WTC11 (cell line): ENCODE measurements at regions not wholly inside any gene's neighbourhood (a gene's known extent, or its start where the extent isn't known, plus 50 kb on each side); places are given as distances from the start of the nearest gene placed in this dataset.
"Not testable (repeated sequence)": the region's sequence is repeated elsewhere in the genome, so short reads cannot be mapped to it uniquely, and the experiment has no call there.

ENCODE experiments used
- ATAC-seq: fragments of 200-7000 bp; cut with Tn5 transposase; 2 replicates; pipeline ENCODE4 v1.10.0; 2021; ENCODE audit warnings: mild to moderate bottlenecking, moderate library complexity
- CTCF ChIA-PET: fragments of 300-600 bp; sonication (Branson Sonifier 250); formaldehyde crosslinking; loops from one replicate; lab custom pipeline; 2021; ENCODE audit warnings: antibody characterized with exemption; lab: Charles Lee
- POLR2A ChIA-PET: fragments of 350-600 bp; sonication (Branson Sonifier 250); formaldehyde crosslinking; loops from one replicate; lab custom pipeline; 2021; ENCODE audit warnings: antibody characterized with exemption; lab: Charles Lee
- DNase-seq: peaks from one replicate; pipeline ENCODE4 v3.0.0; 2021; ENCODE audit warnings: low spot score
- H3K27ac Mint-ChIP-seq: 2 replicates; pipeline ENCODE4 v1.8.0; 2021; ENCODE audit warnings: mixed read lengths
- H3K27me3 Mint-ChIP-seq: 2 replicates; pipeline ENCODE4 v1.8.0; 2021; ENCODE audit warnings: low read depth, mild to moderate bottlenecking, moderate library complexity, mixed read lengths
- H3K36me3 Mint-ChIP-seq: 2 replicates; pipeline ENCODE4 v1.8.0; 2021; ENCODE audit warnings: mixed read lengths
- H3K4me1 Mint-ChIP-seq: 2 replicates; pipeline ENCODE4 v1.8.0; 2022; ENCODE audit warnings: mixed read lengths
- H3K4me3 Mint-ChIP-seq: 2 replicates; pipeline ENCODE4 v1.8.0; 2021; ENCODE audit warnings: mild to moderate bottlenecking, moderate library complexity, mixed read lengths
- H3K9me3 Mint-ChIP-seq: 2 replicates; pipeline ENCODE4 v1.8.0; 2021; ENCODE audit warnings: mixed read lengths
- CTCF ChIP-seq: fragments of 200-600 bp; IDR thresholded peaks from 2 replicates; pipeline ENCODE4 v1.8.0; 2022; ENCODE audit warnings: antibody characterized with exemption
- FOXK1 ChIP-seq: sonication (generic); formaldehyde crosslinking; IDR thresholded peaks from 2 replicates; pipeline ENCODE4 v1.8.0; 2022; ENCODE audit warnings: mild to moderate bottlenecking, moderate library complexity, missing genetic modification reagents
- IRF2 ChIP-seq: sonication (generic); formaldehyde crosslinking; IDR thresholded peaks from 2 replicates; pipeline ENCODE4 v1.8.0; 2022; ENCODE audit warnings: low read depth, missing genetic modification reagents, borderline replicate concordance
- KAT7 ChIP-seq: sonication (generic); formaldehyde crosslinking; IDR thresholded peaks from 2 replicates; pipeline ENCODE4 v1.8.1; 2023; ENCODE audit warnings: missing genetic modification reagents, mild to moderate bottlenecking, borderline replicate concordance
- NR2C2 ChIP-seq: sonication (generic); formaldehyde crosslinking; IDR thresholded peaks from 2 replicates; pipeline ENCODE4 v1.8.0; 2022; ENCODE audit warnings: mild to moderate bottlenecking, missing genetic modification reagents
- SMAD4 ChIP-seq: sonication (generic); formaldehyde crosslinking; IDR thresholded peaks from 2 replicates; pipeline ENCODE4 v1.8.0; 2022; ENCODE audit warnings: mild to moderate bottlenecking, missing genetic modification reagents
- USF1 ChIP-seq: sonication (generic); formaldehyde crosslinking; IDR thresholded peaks from 2 replicates; pipeline ENCODE4 v1.8.0; 2022; ENCODE audit warnings: mild to moderate bottlenecking, missing genetic modification reagents
- TF ChIP-seq, protein P1 (sequence below): sonication (generic); formaldehyde crosslinking; IDR thresholded peaks from 2 replicates; pipeline ENCODE4 v1.8.1; 2022; ENCODE audit warnings: missing genetic modification reagents, borderline replicate concordance
- TF ChIP-seq, protein P2 (sequence below): sonication (generic); formaldehyde crosslinking; IDR thresholded peaks from 2 replicates; pipeline ENCODE4 v1.8.1; 2023; ENCODE audit warnings: mild to moderate bottlenecking, missing genetic modification reagents, borderline replicate concordance
- TF ChIP-seq, protein P3 (sequence below): sonication (generic); formaldehyde crosslinking; IDR thresholded peaks from 2 replicates; pipeline ENCODE4 v1.8.0; 2022; ENCODE audit warnings: mild to moderate bottlenecking, missing genetic modification reagents
- TF ChIP-seq, protein P4 (sequence below): sonication (generic); formaldehyde crosslinking; IDR thresholded peaks from 2 replicates; pipeline ENCODE4 v1.8.0; 2023; ENCODE audit warnings: missing genetic modification reagents, mild to moderate bottlenecking, borderline replicate concordance
- TF ChIP-seq, protein P5 (sequence below): sonication (generic); formaldehyde crosslinking; IDR thresholded peaks from 2 replicates; pipeline ENCODE4 v1.8.0; 2023; ENCODE audit warnings: missing genetic modification reagents

DNA sequence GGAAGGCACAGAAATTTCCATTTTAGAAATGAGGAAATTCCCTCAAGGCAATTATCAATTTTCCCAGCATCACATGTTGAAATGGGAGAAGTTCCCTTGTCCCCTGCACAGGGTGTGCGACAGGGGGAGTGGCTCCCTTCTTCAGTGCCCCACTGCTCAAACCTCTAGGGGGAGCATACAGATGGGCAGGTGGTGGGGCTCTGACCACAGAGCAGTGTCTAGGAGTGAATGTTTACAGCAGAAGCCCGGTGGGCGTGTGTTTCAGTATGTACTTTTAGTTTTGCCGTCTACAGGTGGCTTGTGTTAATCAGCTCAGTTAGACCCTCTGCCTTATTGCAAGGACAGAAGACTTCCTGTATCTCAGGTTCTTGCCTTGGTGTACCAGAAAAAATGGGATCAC lies 493.7 kb upstream of the PLXNA2 start:
- H3K27me3 Mint-ChIP-seq: no peaks in the 10 kb centered on the region
- H3K4me3 Mint-ChIP-seq: no peak overlapping the region
- TF ChIP-seq NR2C2: no peak
- no peak for TF ChIP-seq IRF2
- TF ChIP-seq, protein P1, sequence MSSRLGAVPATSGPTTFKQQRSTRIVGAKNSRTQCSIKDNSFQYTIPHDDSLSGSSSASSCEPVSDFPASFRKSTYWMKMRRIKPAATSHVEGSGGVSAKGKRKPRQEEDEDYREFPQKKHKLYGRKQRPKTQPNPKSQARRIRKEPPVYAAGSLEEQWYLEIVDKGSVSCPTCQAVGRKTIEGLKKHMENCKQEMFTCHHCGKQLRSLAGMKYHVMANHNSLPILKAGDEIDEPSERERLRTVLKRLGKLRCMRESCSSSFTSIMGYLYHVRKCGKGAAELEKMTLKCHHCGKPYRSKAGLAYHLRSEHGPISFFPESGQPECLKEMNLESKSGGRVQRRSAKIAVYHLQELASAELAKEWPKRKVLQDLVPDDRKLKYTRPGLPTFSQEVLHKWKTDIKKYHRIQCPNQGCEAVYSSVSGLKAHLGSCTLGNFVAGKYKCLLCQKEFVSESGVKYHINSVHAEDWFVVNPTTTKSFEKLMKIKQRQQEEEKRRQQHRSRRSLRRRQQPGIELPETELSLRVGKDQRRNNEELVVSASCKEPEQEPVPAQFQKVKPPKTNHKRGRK (CRISPR knock-in tag): no peak
- H3K4me1 Mint-ChIP-seq: no peaks in the 10 kb centered on the region
- peaks cover 11% of the 10 kb centered on the region; the same call in 1 of the 2 replicates for H3K36me3 Mint-ChIP-seq
- CTCF ChIA-PET: no interaction called here
- DNase-seq (peak; percentile 21), ATAC-seq (peak; percentile 55; the same call in 1 of the 2 replicates)
- peaks cover 30% of the 10 kb centered on the region for H3K9me3 Mint-ChIP-seq
- POLR2A ChIA-PET: no interaction called here
- no peak overlapping the region for H3K27ac Mint-ChIP-seq

GRCh38 chr1:208739636-208740035 lies 495.5 kb upstream of the PLXNA2 start:
- H3K27ac Mint-ChIP-seq, ATAC-seq, POLR2A ChIA-PET, DNase-seq, H3K4me3 Mint-ChIP-seq, H3K27me3 Mint-ChIP-seq, H3K4me1 Mint-ChIP-seq, CTCF ChIA-PET: not testable (repeated sequence)
- Mint-ChIP-seq H3K9me3 (peaks cover 30% of the 10 kb centered on the region), H3K36me3 (peaks cover 11% of the 10 kb centered on the region; the same call in 1 of the 2 replicates)

- peaks cover 11% of the 10 kb centered on the region; the same call in 1 of the 2 replicates for H3K36me3 Mint-ChIP-seq
- H3K4me3 Mint-ChIP-seq: no peak overlapping the region
- peaks cover 33% of the 10 kb centered on the region for H3K9me3 Mint-ChIP-seq
- no peaks in the 10 kb centered on the region for H3K4me1 Mint-ChIP-seq
- H3K27ac Mint-ChIP-seq: no peak overlapping the region
- ATAC-seq (no peak), DNase-seq (no peak)
- CTCF ChIA-PET: no interaction called here
- POLR2A ChIA-PET: no interaction called here
- TF ChIP-seq, protein P2, sequence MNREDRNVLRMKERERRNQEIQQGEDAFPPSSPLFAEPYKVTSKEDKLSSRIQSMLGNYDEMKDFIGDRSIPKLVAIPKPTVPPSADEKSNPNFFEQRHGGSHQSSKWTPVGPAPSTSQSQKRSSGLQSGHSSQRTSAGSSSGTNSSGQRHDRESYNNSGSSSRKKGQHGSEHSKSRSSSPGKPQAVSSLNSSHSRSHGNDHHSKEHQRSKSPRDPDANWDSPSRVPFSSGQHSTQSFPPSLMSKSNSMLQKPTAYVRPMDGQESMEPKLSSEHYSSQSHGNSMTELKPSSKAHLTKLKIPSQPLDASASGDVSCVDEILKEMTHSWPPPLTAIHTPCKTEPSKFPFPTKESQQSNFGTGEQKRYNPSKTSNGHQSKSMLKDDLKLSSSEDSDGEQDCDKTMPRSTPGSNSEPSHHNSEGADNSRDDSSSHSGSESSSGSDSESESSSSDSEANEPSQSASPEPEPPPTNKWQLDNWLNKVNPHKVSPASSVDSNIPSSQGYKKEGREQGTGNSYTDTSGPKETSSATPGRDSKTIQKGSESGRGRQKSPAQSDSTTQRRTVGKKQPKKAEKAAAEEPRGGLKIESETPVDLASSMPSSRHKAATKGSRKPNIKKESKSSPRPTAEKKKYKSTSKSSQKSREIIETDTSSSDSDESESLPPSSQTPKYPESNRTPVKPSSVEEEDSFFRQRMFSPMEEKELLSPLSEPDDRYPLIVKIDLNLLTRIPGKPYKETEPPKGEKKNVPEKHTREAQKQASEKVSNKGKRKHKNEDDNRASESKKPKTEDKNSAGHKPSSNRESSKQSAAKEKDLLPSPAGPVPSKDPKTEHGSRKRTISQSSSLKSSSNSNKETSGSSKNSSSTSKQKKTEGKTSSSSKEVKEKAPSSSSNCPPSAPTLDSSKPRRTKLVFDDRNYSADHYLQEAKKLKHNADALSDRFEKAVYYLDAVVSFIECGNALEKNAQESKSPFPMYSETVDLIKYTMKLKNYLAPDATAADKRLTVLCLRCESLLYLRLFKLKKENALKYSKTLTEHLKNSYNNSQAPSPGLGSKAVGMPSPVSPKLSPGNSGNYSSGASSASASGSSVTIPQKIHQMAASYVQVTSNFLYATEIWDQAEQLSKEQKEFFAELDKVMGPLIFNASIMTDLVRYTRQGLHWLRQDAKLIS (CRISPR knock-in tag): no peak
- TF ChIP-seq, protein P3, sequence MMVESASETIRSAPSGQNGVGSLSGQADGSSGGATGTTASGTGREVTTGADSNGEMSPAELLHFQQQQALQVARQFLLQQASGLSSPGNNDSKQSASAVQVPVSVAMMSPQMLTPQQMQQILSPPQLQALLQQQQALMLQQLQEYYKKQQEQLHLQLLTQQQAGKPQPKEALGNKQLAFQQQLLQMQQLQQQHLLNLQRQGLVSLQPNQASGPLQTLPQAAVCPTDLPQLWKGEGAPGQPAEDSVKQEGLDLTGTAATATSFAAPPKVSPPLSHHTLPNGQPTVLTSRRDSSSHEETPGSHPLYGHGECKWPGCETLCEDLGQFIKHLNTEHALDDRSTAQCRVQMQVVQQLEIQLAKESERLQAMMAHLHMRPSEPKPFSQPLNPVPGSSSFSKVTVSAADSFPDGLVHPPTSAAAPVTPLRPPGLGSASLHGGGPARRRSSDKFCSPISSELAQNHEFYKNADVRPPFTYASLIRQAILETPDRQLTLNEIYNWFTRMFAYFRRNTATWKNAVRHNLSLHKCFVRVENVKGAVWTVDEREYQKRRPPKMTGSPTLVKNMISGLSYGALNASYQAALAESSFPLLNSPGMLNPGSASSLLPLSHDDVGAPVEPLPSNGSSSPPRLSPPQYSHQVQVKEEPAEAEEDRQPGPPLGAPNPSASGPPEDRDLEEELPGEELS (CRISPR knock-in tag): no peak
- TF ChIP-seq USF1 (CRISPR knock-in tag): no peak
- no peak for TF ChIP-seq FOXK1 (CRISPR knock-in tag)
- TF ChIP-seq, protein P4, sequence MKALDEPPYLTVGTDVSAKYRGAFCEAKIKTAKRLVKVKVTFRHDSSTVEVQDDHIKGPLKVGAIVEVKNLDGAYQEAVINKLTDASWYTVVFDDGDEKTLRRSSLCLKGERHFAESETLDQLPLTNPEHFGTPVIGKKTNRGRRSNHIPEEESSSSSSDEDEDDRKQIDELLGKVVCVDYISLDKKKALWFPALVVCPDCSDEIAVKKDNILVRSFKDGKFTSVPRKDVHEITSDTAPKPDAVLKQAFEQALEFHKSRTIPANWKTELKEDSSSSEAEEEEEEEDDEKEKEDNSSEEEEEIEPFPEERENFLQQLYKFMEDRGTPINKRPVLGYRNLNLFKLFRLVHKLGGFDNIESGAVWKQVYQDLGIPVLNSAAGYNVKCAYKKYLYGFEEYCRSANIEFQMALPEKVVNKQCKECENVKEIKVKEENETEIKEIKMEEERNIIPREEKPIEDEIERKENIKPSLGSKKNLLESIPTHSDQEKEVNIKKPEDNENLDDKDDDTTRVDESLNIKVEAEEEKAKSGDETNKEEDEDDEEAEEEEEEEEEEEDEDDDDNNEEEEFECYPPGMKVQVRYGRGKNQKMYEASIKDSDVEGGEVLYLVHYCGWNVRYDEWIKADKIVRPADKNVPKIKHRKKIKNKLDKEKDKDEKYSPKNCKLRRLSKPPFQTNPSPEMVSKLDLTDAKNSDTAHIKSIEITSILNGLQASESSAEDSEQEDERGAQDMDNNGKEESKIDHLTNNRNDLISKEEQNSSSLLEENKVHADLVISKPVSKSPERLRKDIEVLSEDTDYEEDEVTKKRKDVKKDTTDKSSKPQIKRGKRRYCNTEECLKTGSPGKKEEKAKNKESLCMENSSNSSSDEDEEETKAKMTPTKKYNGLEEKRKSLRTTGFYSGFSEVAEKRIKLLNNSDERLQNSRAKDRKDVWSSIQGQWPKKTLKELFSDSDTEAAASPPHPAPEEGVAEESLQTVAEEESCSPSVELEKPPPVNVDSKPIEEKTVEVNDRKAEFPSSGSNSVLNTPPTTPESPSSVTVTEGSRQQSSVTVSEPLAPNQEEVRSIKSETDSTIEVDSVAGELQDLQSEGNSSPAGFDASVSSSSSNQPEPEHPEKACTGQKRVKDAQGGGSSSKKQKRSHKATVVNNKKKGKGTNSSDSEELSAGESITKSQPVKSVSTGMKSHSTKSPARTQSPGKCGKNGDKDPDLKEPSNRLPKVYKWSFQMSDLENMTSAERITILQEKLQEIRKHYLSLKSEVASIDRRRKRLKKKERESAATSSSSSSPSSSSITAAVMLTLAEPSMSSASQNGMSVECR (CRISPR knock-in tag): no peak
- no peak for TF ChIP-seq SMAD4 (CRISPR knock-in tag)
- TF ChIP-seq NR2C2: no peak
- no peak for TF ChIP-seq CTCF
- no peak for TF ChIP-seq KAT7 (CRISPR knock-in tag)
- TF ChIP-seq, protein P5, sequence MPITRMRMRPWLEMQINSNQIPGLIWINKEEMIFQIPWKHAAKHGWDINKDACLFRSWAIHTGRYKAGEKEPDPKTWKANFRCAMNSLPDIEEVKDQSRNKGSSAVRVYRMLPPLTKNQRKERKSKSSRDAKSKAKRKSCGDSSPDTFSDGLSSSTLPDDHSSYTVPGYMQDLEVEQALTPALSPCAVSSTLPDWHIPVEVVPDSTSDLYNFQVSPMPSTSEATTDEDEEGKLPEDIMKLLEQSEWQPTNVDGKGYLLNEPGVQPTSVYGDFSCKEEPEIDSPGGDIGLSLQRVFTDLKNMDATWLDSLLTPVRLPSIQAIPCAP: no peak
- no peaks in the 10 kb centered on the region for H3K27me3 Mint-ChIP-seq
Measured at GRCh38 chr1:208741296-208741695, 497.1 kb upstream of the PLXNA2 start.
